22Rv1 (cell line): ENCODE measurements at regions not wholly inside any gene's neighbourhood (a gene's known extent, or its start where the extent isn't known, plus 50 kb on each side); places are given as distances from the start of the nearest gene placed in this dataset.

Experiments
- ZFX ChIP-seq: fragments of 450-650 bp; IDR thresholded peaks from 2 replicates; pipeline ENCODE4 v1.6.1; 2017; ENCODE audit warnings: antibody characterized with exemption, borderline replicate concordance
- TF ChIP-seq, protein P1 (sequence below): fragments of 450-650 bp; IDR thresholded peaks from 2 replicates; pipeline ENCODE4 v1.5.1; 2017; ENCODE audit warnings: mild to moderate bottlenecking

DNA sequence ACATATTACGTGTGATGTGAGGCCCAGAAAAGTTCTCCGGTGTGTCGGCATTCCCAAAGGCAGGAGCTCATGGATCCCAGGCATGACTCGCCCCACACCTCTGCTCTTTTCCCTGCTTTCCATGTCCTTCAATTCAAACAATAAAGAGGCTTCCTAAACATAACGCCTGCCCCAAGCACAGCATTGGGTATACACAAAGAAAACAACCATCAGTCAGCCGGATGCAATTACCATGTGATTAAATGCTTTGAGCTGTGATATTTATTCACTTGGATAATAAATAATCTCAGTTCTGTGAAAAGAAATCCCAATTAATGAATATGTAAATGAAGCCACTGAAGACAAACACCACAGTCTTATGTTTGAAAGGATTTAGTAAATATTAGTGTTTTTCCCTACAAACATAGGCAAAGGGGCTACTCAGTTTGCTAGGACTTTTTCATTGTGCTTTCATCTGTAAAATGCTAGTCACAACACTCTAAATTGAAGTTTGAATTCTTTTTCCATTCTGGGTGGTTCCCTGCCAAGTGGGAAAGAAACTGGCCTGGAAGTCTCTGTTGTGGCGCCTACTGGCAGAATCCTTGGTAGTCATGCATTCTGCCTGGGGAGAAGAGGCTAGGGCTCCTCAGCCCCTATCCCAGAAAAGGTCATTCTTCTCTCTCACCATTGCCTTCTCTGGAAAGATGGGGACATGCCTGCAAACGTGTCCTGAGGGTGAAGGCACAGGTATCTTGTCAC, 144.7 kb downstream of the COL6A3 start:
- TF ChIP-seq, protein P1, sequence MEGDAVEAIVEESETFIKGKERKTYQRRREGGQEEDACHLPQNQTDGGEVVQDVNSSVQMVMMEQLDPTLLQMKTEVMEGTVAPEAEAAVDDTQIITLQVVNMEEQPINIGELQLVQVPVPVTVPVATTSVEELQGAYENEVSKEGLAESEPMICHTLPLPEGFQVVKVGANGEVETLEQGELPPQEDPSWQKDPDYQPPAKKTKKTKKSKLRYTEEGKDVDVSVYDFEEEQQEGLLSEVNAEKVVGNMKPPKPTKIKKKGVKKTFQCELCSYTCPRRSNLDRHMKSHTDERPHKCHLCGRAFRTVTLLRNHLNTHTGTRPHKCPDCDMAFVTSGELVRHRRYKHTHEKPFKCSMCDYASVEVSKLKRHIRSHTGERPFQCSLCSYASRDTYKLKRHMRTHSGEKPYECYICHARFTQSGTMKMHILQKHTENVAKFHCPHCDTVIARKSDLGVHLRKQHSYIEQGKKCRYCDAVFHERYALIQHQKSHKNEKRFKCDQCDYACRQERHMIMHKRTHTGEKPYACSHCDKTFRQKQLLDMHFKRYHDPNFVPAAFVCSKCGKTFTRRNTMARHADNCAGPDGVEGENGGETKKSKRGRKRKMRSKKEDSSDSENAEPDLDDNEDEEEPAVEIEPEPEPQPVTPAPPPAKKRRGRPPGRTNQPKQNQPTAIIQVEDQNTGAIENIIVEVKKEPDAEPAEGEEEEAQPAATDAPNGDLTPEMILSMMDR, result no peak
- no peak for TF ChIP-seq ZFX
